HG03378 (cell line): ENCODE measurements at regions not wholly inside any gene's neighbourhood (a gene's known extent, or its start where the extent isn't known, plus 50 kb on each side); places are given as distances from the start of the nearest gene placed in this dataset.
"Not testable (repeated sequence)": the region's sequence is repeated elsewhere in the genome, so short reads cannot be mapped to it uniquely, and the experiment has no call there.

ENCODE experiments used
- ATAC-seq: cut with Tn5 transposase; IDR thresholded peaks from one replicate; pipeline ENCODE4 v1.9.1; 2021; ENCODE audit warnings: mild to moderate bottlenecking, moderate library complexity; ENCODE audit not compliant: unreplicated experiment

GRCh38 chr9:103611950-103612349, 482.2 kb upstream of the SMC2 start:
- not testable (repeated sequence) for ATAC-seq

- no peak for ATAC-seq
These were observed 478.1 kb upstream of the SMC2 start for GRCh38 chr9:103615994-103616393.

- ATAC-seq: no peak
These were observed 477.1 kb upstream of the SMC2 start for GRCh38 chr9:103617046-103617445.

- no peak for ATAC-seq
These were observed 468.8 kb upstream of the SMC2 start for GRCh38 chr9:103625161-103625804.

- ATAC-seq: no peak
These were observed 466.4 kb upstream of the SMC2 start for GRCh38 chr9:103627731-103628130.

GRCh38 chr9:103649086-103649485, 445.0 kb upstream of the SMC2 start:
- ATAC-seq: no peak

GRCh38 chr9:103658156-103658555, 436.0 kb upstream of the SMC2 start:
- ATAC-seq: no peak

GRCh38 chr9:103660830-103661229, 433.3 kb upstream of the SMC2 start:
- no peak for ATAC-seq

GRCh38 chr9:103661663-103662062, 432.4 kb upstream of the SMC2 start:
- ATAC-seq: no peak

- no peak for ATAC-seq
These were observed 424.8 kb upstream of the SMC2 start for GRCh38 chr9:103669296-103669695.

- no peak for ATAC-seq
These were observed 419.8 kb upstream of the SMC2 start for GRCh38 chr9:103674271-103674670.

GRCh38 chr9:103680581-103680980, 413.5 kb upstream of the SMC2 start:
- no peak for ATAC-seq

- ATAC-seq: no peak
These were observed 412.7 kb upstream of the SMC2 start for GRCh38 chr9:103681435-103681834.

GRCh38 chr9:103700195-103700962, 393.7 kb upstream of the SMC2 start:
- no peak for ATAC-seq

- no peak for ATAC-seq
These were observed 391.5 kb upstream of the SMC2 start for GRCh38 chr9:103702572-103702971.

GRCh38 chr9:103707181-103707580, 386.9 kb upstream of the SMC2 start:
- ATAC-seq: no peak

- no peak for ATAC-seq
These were observed 384.7 kb upstream of the SMC2 start for GRCh38 chr9:103709366-103709765.

- ATAC-seq: no peak
These were observed 380.5 kb upstream of the SMC2 start for GRCh38 chr9:103713631-103714030.

GRCh38 chr9:103714992-103715391, 379.1 kb upstream of the SMC2 start:
- ATAC-seq: no peak

GRCh38 chr9:103721056-103721455, 373.1 kb upstream of the SMC2 start:
- no peak for ATAC-seq

- no peak for ATAC-seq
These were observed 363.2 kb upstream of the SMC2 start for GRCh38 chr9:103730866-103731265.

- ATAC-seq: no peak
These were observed 362.6 kb upstream of the SMC2 start for GRCh38 chr9:103731541-103731940.

- ATAC-seq: no peak
These were observed 359.6 kb upstream of the SMC2 start for GRCh38 chr9:103734471-103734870.
